GM12878 (cell line): ENCODE measurements at regions not wholly inside any gene's neighbourhood (a gene's known extent, or its start where the extent isn't known, plus 50 kb on each side); places are given as distances from the start of the nearest gene placed in this dataset.

Experiments used
- ATAC-seq: fragments of 200-7000 bp; cut with Tn5 transposase; 3 replicates; pipeline ENCODE4 v1.9.1; 2020; ENCODE audit warnings: mild to moderate bottlenecking, moderate library complexity
- BruUV-seq: library from RNA; stranded (reverse); fragments of 400-500 nt; replicated peaks from 2 replicates; lab custom pipeline; 2021; lab: Mats Ljungman, UMichigan
- CTCF ChIA-PET: fragments of 300-600 bp; sonication (Branson Sonifier 250); formaldehyde crosslinking; extraction: SDS; loops from one replicate; lab custom pipeline; 2021; ENCODE audit warnings: inconsistent platforms; lab: Yijun Ruan, JAX
- POLR2A ChIA-PET: fragments of 350-600 bp; formaldehyde crosslinking; extraction: SDS; loops from one replicate; lab custom pipeline; 2021; ENCODE audit warnings: inconsistent platforms; lab: Charles Lee
- RAD21 ChIA-PET: fragments of 300-600 bp; sonication (Branson Sonifier 250); formaldehyde crosslinking; loops from one replicate; lab custom pipeline; 2023; ENCODE audit warnings: antibody characterized with exemption; ENCODE audit not compliant: unreplicated experiment; lab: Charles Lee
- SMC1A ChIA-PET: fragments of 300-600 bp; sonication (Branson Sonifier 250); formaldehyde crosslinking; loops from one replicate; lab custom pipeline; 2023; ENCODE audit not compliant: unreplicated experiment, uncharacterized antibody; lab: Charles Lee
- DNase-seq: peaks from one replicate; pipeline ENCODE4 v3.0.0-alpha.2; 2011; ENCODE audit warnings: low read depth, low spot score
- FAIRE-seq: peaks from 3 replicates; lab custom pipeline; 2011; peaks lifted over from hg19 to GRCh38; lab: Jason Lieb, UNC
- H2AFZ ChIP-seq: 2 replicates; pipeline ENCODE4 v1.6.0; 2011; ENCODE audit warnings: low read depth, low read length, control low read depth; ENCODE audit not compliant: control insufficient read depth
- H3K27ac ChIP-seq: 2 replicates; pipeline ENCODE4 v1.5.1; 2011; ENCODE audit warnings: control low read depth; ENCODE audit not compliant: control insufficient read depth, insufficient read depth
- H3K27me3 ChIP-seq, 2 experiments: replicated peaks in 1 of 2; 2 replicates each; pipeline versions ENCODE4 v1.6.0 to v1.6.1; 2011; ENCODE audit warnings: low read length in 1 of 2; ENCODE audit not compliant: control insufficient read depth in 2 of 2, insufficient read depth in 2 of 2
- H3K36me3 ChIP-seq, 2 experiments: 2 replicates each; pipeline ENCODE4 v1.5.1; 2011; ENCODE audit warnings: low read length in 1 of 2; ENCODE audit not compliant: control insufficient read depth in 2 of 2, insufficient read depth in 2 of 2
- H3K4me1 ChIP-seq: 2 replicates; pipeline ENCODE4 v1.6.1; 2011; ENCODE audit warnings: mild to moderate bottlenecking, low read length, moderate library complexity, mixed read lengths; ENCODE audit not compliant: control insufficient read depth, insufficient read depth
- H3K4me2 ChIP-seq: 2 replicates; pipeline ENCODE4 v1.6.0; 2011; ENCODE audit warnings: control low read depth; ENCODE audit not compliant: control insufficient read depth, insufficient read depth
- H3K4me3 ChIP-seq: fragments of 200-600 bp; sonication (generic); 2 replicates; pipeline ENCODE4 v1.5.1; 2016
- H3K79me2 ChIP-seq: 2 replicates; pipeline ENCODE4 v1.6.0; 2011; ENCODE audit warnings: low read length; ENCODE audit not compliant: control insufficient read depth, insufficient read depth
- H3K9ac ChIP-seq: 2 replicates; pipeline ENCODE4 v1.8.0; 2011; ENCODE audit warnings: low read length, control low read depth, mixed read lengths; ENCODE audit not compliant: control insufficient read depth, insufficient read depth
- H3K9me3 ChIP-seq: replicated peaks from 3 replicates; pipeline ENCODE4 v1.5.1; 2011; ENCODE audit warnings: mild to moderate bottlenecking, low read length; ENCODE audit not compliant: control insufficient read depth, insufficient read depth
- H4K20me1 ChIP-seq: 2 replicates; pipeline ENCODE4 v1.6.0; 2011; ENCODE audit not compliant: control insufficient read depth, insufficient read depth
- NFXL1 ChIP-seq: fragments of 450-650 bp; IDR thresholded peaks from 2 replicates; pipeline ENCODE4 v1.6.1; 2017; ENCODE audit warnings: antibody characterized with exemption, mild to moderate bottlenecking, borderline replicate concordance
- RB1 ChIP-seq: fragments of 450-650 bp; formaldehyde crosslinking; IDR thresholded peaks from 2 replicates; pipeline ENCODE4 v1.6.1; 2017; ENCODE audit warnings: mild to moderate bottlenecking, borderline replicate concordance
- SPI1 ChIP-seq: IDR thresholded peaks from 2 replicates; pipeline ENCODE4 v1.6.1; 2011; ENCODE audit warnings: low read depth, mild to moderate bottlenecking, low read length, moderate library complexity, borderline replicate concordance; ENCODE audit not compliant: insufficient read depth
- SREBF2 ChIP-seq: IDR thresholded peaks from 2 replicates; pipeline ENCODE4 v1.6.1; 2012; ENCODE audit warnings: mild to moderate bottlenecking, low read length
- ZBED1 ChIP-seq: IDR thresholded peaks from 2 replicates; pipeline ENCODE4 v1.6.1; 2016; ENCODE audit warnings: borderline replicate concordance
- ZNF207 ChIP-seq: fragments of 450-650 bp; IDR thresholded peaks from 2 replicates; pipeline ENCODE4 v1.6.1; 2014; ENCODE audit warnings: antibody characterized with exemption, mild to moderate bottlenecking, borderline replicate concordance
- WGBS: methylation state at CpG from one replicate; pipeline ENCODE4 v1.1.6; 2016; ENCODE audit warnings: low lambda C conversion rate; ENCODE audit not compliant: insufficient replicate concordance, insufficient coverage; ENCODE audit errors: missing lambda C conversion rate; 5-methylcytosine and 5-hydroxymethylcytosine counted together
- in situ Hi-C: fragments of 300-500 bp; cut with MboI; formaldehyde crosslinking; loops from 9 replicates; pipeline ENCODE4 v1.14.3; 2018; ENCODE audit warnings: mixed read lengths
- intact Hi-C: fragments of 100-400 bp; cut with micrococcal nuclease; formaldehyde crosslinking; loops from one replicate; pipeline ENCODE4 v1.14.2; 2022; ENCODE audit not compliant: unreplicated experiment
- TF ChIP-seq, protein P1 (sequence below): IDR thresholded peaks from 2 replicates; pipeline ENCODE4 v1.6.1; 2011; ENCODE audit warnings: low read depth, low read length, improper control_type of control experiment, borderline replicate concordance

DNA sequence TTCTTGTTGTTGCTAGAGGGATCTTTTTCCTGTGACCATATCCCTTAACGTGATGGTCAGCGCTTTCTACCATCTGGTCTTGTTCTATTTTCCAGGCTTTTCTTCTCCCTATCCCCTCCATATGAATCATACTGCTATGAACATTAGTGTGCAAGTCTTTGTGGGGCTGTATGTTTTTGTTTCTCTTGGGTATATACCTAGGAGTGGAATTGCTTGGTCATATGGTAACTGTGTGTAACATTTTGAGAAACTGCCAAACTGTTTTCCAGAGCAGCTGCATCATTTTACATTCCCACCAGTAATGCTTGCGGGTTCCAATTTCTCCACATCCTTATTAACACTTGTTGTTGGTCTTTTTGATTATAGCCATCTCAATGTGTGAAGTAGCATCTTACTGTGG lies 121.4 kb downstream of the SPRY1 start:
- SMC1A ChIA-PET = no interaction called here

DNA sequence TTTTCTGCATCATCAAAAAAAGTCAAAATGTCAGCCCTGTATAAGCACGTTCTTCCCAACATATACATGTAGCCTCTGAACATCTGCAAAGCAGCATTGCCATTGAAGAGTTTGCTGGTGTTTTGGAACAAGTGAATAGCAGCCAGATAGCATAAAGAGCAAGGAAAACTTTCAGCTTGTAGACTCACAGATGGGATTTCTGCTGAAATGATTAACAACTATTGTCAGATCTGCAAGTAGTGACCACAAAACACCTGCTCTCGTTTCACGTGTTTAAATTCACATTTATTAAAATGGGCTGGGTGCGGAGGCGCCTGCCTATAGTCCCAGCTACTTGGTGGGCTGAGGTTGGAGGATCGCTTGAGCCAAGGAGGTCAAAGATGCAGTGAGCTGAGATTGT lies 123.7 kb downstream of the SPRY1 start:
- no peaks in the 10 kb centered on the region for H3K9me3 ChIP-seq
- no peak for DNase-seq
- no peaks in the 10 kb centered on the region for H4K20me1 ChIP-seq
- SMC1A ChIA-PET = interaction anchor here (1.0 to 1.4 kb wide), 2 partner anchors 119 to 121 kb away, joined by 3 to 6 read pairs; no protein-coding TSS in a partner anchor
- intact Hi-C loops (no loop called here), in situ Hi-C loops (no loop called here)
- no peaks in the 10 kb centered on the region; a peak in 1 of 4 replicates for H3K27me3 ChIP-seq
- TF ChIP-seq RB1 (no peak), SPI1 (no peak), SREBF2 (no peak)
- TF ChIP-seq, protein P1, sequence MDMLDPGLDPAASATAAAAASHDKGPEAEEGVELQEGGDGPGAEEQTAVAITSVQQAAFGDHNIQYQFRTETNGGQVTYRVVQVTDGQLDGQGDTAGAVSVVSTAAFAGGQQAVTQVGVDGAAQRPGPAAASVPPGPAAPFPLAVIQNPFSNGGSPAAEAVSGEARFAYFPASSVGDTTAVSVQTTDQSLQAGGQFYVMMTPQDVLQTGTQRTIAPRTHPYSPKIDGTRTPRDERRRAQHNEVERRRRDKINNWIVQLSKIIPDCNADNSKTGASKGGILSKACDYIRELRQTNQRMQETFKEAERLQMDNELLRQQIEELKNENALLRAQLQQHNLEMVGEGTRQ = no peak
- no peaks in the 10 kb centered on the region for H3K4me1 ChIP-seq
- no peak overlapping the region for H3K4me2 ChIP-seq
- H3K36me3 ChIP-seq = no peaks in the 10 kb centered on the region
- no peak overlapping the region for H2AFZ ChIP-seq
- 26% methylated on average over 6 of the region's 6 CpGs for WGBS
- RAD21 ChIA-PET = no interaction called here
- no TSS peak for BruUV-seq
- no peak for FAIRE-seq
- POLR2A ChIA-PET = interaction anchor here (1.1 kb wide), 1 partner anchor 26 kb away, joined by 3 read pairs; no protein-coding TSS in a partner anchor
- H3K79me2 ChIP-seq = no peaks in the 10 kb centered on the region
- no peak overlapping the region for H3K9ac ChIP-seq
- H3K4me3 ChIP-seq = no peak overlapping the region
- ATAC-seq = no peak
- no peak overlapping the region for H3K27ac ChIP-seq
- CTCF ChIA-PET = no interaction called here

More for the DNA sequence above, 121.4 kb downstream of the SPRY1 start:
- no peak overlapping the region for H3K27ac ChIP-seq
- H4K20me1 ChIP-seq = no peaks in the 10 kb centered on the region
- 33% methylated on average over 3 of the region's 3 CpGs for WGBS
- no peak overlapping the region for H3K4me3 ChIP-seq
- ATAC-seq (no peak), FAIRE-seq (no peak), DNase-seq (no peak)
- H3K9ac ChIP-seq = no peak overlapping the region
- intact Hi-C loops = no loop called here
- no peaks in the 10 kb centered on the region; a peak in 1 of 4 replicates for H3K27me3 ChIP-seq
- no peaks in the 10 kb centered on the region for H3K36me3 ChIP-seq
- no TSS peak for BruUV-seq
- RAD21 ChIA-PET = no interaction called here
- no peak overlapping the region for H2AFZ ChIP-seq
- no peaks in the 10 kb centered on the region for H3K4me1 ChIP-seq
- in situ Hi-C loops = no loop called here
- CTCF ChIA-PET = no interaction called here
- no peaks in the 10 kb centered on the region for H3K79me2 ChIP-seq
- no peak for TF ChIP-seq NFXL1
- no peak for TF ChIP-seq ZBED1
- no peak for TF ChIP-seq ZNF207
- H3K9me3 ChIP-seq = no peaks in the 10 kb centered on the region
- POLR2A ChIA-PET = no interaction called here
- H3K4me2 ChIP-seq = no peak overlapping the region
